ENCODE measurements at regions not wholly inside any gene's neighbourhood (a gene's known extent, or its start where the extent isn't known, plus 50 kb on each side); places are given as distances from the start of the nearest gene placed in this dataset.

GRCh38 chr5:72608926-72609325 is 101.7 kb upstream of the ZNF366 start:
- H3K27ac ChIP-seq = no peak overlapping the region
- H3K9me3 ChIP-seq (ENCODE audit: severe bottlenecking) = no peaks in the 10 kb centered on the region
- DNase-seq = no peak
- H3K27me3 ChIP-seq (ENCODE audit: insufficient read depth, low read depth, severe bottlenecking) = no peaks in the 10 kb centered on the region
- no peaks in the 10 kb centered on the region for H3K36me3 ChIP-seq
- TF ChIP-seq, protein P1, sequence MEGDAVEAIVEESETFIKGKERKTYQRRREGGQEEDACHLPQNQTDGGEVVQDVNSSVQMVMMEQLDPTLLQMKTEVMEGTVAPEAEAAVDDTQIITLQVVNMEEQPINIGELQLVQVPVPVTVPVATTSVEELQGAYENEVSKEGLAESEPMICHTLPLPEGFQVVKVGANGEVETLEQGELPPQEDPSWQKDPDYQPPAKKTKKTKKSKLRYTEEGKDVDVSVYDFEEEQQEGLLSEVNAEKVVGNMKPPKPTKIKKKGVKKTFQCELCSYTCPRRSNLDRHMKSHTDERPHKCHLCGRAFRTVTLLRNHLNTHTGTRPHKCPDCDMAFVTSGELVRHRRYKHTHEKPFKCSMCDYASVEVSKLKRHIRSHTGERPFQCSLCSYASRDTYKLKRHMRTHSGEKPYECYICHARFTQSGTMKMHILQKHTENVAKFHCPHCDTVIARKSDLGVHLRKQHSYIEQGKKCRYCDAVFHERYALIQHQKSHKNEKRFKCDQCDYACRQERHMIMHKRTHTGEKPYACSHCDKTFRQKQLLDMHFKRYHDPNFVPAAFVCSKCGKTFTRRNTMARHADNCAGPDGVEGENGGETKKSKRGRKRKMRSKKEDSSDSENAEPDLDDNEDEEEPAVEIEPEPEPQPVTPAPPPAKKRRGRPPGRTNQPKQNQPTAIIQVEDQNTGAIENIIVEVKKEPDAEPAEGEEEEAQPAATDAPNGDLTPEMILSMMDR (IDR thresholded peaks at IDR 0.05; ENCODE audit: low read depth, low read length) = no peak
- H3K4me3 ChIP-seq (ENCODE audit: low read depth, low read length) = no peak overlapping the region

DNA sequence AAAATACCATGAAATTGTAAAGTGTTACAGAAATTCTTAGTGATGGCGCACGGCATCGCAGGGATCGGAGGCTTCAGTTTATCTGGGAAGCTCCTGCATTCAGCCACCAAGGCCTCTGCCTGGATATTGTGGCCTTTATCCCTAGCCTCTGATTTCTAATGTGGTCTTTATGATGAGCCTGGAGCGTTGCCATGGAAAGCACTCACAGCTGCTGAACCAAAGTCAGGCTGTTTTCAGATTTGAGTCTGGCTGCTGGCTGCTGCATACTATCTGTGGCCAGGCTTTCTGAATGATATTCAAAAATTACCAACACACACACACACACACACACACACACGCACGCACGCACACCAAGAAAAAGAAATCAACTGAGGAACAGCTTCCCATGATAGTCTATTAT is 101.1 kb upstream of the ZNF366 start:
- TF ChIP-seq, protein P1 (IDR thresholded peaks at IDR 0.05; ENCODE audit: low read depth, low read length) = no peak
- Histone ChIP-seq H3K27me3 (ENCODE audit: insufficient read depth, low read depth, severe bottlenecking) (no peaks in the 10 kb centered on the region), H3K27ac (no peak overlapping the region), H3K36me3 (no peaks in the 10 kb centered on the region), H3K4me3 (ENCODE audit: low read depth, low read length) (no peak overlapping the region), H3K9me3 (ENCODE audit: severe bottlenecking) (no peaks in the 10 kb centered on the region)
- no peak for DNase-seq

DNA sequence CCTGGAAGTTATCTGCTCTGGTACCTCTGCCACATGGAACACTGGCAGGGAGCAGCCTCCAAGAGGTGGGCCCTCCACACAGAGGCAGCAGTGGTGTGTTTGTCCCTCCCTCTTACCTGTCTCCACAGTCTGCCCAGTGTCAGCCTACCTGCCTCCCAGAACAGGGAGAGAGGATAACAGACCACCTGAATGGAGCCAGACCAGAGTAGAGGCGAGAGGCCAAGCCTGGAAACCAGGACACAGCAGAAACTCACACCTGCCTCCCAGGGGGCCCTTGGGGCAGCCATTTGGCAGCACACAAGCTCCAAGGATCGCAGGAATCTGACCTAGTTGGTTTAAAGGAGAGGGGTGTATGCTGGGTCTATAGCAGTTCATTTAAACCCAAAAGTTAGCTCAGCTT is 100.2 kb upstream of the ZNF366 start:
- no peaks in the 10 kb centered on the region for H3K36me3 ChIP-seq
- H3K9me3 ChIP-seq (ENCODE audit: severe bottlenecking) = no peaks in the 10 kb centered on the region
- no peak for DNase-seq
- H3K27me3 ChIP-seq (ENCODE audit: insufficient read depth, low read depth, severe bottlenecking) = no peaks in the 10 kb centered on the region
- TF ChIP-seq, protein P1 (IDR thresholded peaks at IDR 0.05; ENCODE audit: low read depth, low read length) = no peak
- H3K27ac ChIP-seq = no peak overlapping the region
- H3K4me3 ChIP-seq (ENCODE audit: low read depth, low read length) = no peak overlapping the region

GRCh38 chr5:72606525-72606924 is 99.3 kb upstream of the ZNF366 start:
- Histone ChIP-seq H3K36me3 (no peaks in the 10 kb centered on the region), H3K27ac (no peak overlapping the region), H3K4me3 (ENCODE audit: low read depth, low read length) (no peak overlapping the region), H3K27me3 (ENCODE audit: insufficient read depth, low read depth, severe bottlenecking) (no peaks in the 10 kb centered on the region), H3K9me3 (ENCODE audit: severe bottlenecking) (peaks cover 2% of the 10 kb centered on the region)
- no peak for DNase-seq
- TF ChIP-seq, protein P1 (IDR thresholded peaks at IDR 0.05; ENCODE audit: low read depth, low read length) = no peak

- no peak overlapping the region for H3K4me3 ChIP-seq (ENCODE audit: low read depth, low read length)
- no peaks in the 10 kb centered on the region for H3K27me3 ChIP-seq (ENCODE audit: insufficient read depth, low read depth, severe bottlenecking)
- DNase-seq = no peak
- peaks cover 2% of the 10 kb centered on the region for H3K9me3 ChIP-seq (ENCODE audit: severe bottlenecking)
- H3K36me3 ChIP-seq = no peaks in the 10 kb centered on the region
- H3K27ac ChIP-seq = no peak overlapping the region
- TF ChIP-seq, protein P1 (IDR thresholded peaks at IDR 0.05; ENCODE audit: low read depth, low read length) = no peak
Observed at GRCh38 chr5:72605632-72606031, 98.4 kb upstream of the ZNF366 start.

DNA sequence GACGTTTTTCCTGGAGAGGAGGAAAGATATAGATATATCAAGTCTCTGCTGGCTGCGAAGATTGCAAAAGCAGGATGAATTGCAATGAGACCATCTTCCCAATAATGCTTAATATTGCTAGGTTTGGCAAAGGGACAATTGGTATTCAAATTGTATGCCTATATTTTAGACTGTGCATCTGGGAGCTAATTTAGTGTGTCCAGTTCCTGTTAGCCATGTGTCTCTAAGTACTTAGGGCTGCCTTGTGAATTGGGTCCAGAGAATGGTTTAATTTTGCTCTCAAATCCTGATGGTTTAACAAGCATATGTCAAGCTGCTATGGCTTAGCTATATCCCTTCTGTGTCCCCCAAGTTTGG is 97.6 kb upstream of the ZNF366 start:
- H3K4me3 ChIP-seq (ENCODE audit: low read depth, low read length) = no peak overlapping the region

More for the DNA sequence above, 97.6 kb upstream of the ZNF366 start:
- H3K27ac ChIP-seq = no peak overlapping the region
- H3K9me3 ChIP-seq (ENCODE audit: severe bottlenecking) = peaks cover 2% of the 10 kb centered on the region
- TF ChIP-seq, protein P1 (IDR thresholded peaks at IDR 0.05; ENCODE audit: low read depth, low read length) = no peak
- no peaks in the 10 kb centered on the region for H3K27me3 ChIP-seq (ENCODE audit: insufficient read depth, low read depth, severe bottlenecking)
- no peaks in the 10 kb centered on the region for H3K36me3 ChIP-seq
- no peak for DNase-seq

Data from WERI-Rb-1 (cell line).